GM12865 (cell line): ENCODE measurements at regions not wholly inside any gene's neighbourhood (a gene's known extent, or its start where the extent isn't known, plus 50 kb on each side); places are given as distances from the start of the nearest gene placed in this dataset.
A peak's percentile ranks its signal among the peaks of the same experiment; 100 is the strongest.

Experiments used
- DNase-seq: peaks from one replicate; pipeline ENCODE4 v3.0.0; 2010; ENCODE audit warnings: low read depth
- H3K4me3 ChIP-seq: 2 replicates; pipeline ENCODE4 v1.5.1; 2011; ENCODE audit warnings: mild to moderate bottlenecking, low read depth, low read length, control low read depth
- CTCF ChIP-seq: IDR thresholded peaks from 2 replicates; pipeline ENCODE4 v1.5.1; 2011; ENCODE audit warnings: low read length, control low read depth, low read depth, inconsistent platforms; ENCODE audit not compliant: insufficient read depth; ENCODE audit errors: missing control alignments

- TF ChIP-seq CTCF: no peak
- DNase-seq: no peak
- no peak overlapping the region for H3K4me3 ChIP-seq
Measured at GRCh38 chr16:85171004-85171758, 58.9 kb upstream of the CIBAR2 start.

GRCh38 chr16:85171759-85172454 is 59.6 kb upstream of the CIBAR2 start:
- H3K4me3 ChIP-seq: no peak overlapping the region
- no peak for TF ChIP-seq CTCF
- DNase-seq: no peak

- DNase-seq: peak; percentile 24
- H3K4me3 ChIP-seq: no peak overlapping the region
- TF ChIP-seq CTCF: peak; percentile 15
Measured at GRCh38 chr16:85172455-85173145, 60.3 kb upstream of the CIBAR2 start.

GRCh38 chr16:85173146-85173980 is 61.1 kb upstream of the CIBAR2 start:
- DNase-seq: no peak
- H3K4me3 ChIP-seq: no peak overlapping the region
- TF ChIP-seq CTCF: no peak

- no peak for TF ChIP-seq CTCF
- no peak for DNase-seq
- H3K4me3 ChIP-seq: no peak overlapping the region
Measured at GRCh38 chr16:85173981-85174751, 61.9 kb upstream of the CIBAR2 start.
